GM21619 (cell line): ENCODE measurements at regions not wholly inside any gene's neighbourhood (a gene's known extent, or its start where the extent isn't known, plus 50 kb on each side); places are given as distances from the start of the nearest gene placed in this dataset.
"Not testable (repeated sequence)": the region's sequence is repeated elsewhere in the genome, so short reads cannot be mapped to it uniquely, and the experiment has no call there.

Experiments
- ATAC-seq: cut with Tn5 transposase; IDR thresholded peaks from one replicate; pipeline ENCODE4 v1.9.1; 2021; ENCODE audit not compliant: unreplicated experiment

DNA sequence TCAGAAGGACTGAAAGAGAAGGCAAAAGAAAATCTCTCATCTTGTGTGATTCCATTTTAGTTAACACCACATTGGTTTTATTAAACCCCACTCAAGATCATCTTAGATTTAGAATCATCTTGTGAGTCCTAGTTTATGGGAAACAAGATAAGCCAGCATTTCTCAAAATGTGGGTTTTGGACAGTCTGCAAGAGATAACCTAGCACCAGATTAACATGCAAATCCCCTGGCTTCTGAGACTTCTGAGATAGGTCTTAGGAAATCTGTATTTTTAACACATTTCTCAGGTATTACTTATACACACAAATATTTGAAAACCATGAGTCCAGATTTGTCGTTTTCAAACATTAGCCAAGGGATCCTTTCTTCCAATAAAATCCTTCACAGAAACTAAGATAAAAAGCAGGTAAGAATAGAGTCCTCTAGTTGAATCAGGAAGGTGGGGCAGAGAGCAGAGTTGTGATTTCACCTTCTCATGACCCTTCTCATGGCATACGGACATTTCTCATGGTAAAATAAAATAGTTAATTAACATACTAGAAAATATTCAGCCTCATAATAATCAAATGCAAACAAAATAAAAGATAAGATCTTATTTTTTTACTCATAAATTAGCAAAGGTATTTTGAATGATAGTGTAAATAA lies 287.2 kb upstream of the FN1 start:
- ATAC-seq = no peak

DNA sequence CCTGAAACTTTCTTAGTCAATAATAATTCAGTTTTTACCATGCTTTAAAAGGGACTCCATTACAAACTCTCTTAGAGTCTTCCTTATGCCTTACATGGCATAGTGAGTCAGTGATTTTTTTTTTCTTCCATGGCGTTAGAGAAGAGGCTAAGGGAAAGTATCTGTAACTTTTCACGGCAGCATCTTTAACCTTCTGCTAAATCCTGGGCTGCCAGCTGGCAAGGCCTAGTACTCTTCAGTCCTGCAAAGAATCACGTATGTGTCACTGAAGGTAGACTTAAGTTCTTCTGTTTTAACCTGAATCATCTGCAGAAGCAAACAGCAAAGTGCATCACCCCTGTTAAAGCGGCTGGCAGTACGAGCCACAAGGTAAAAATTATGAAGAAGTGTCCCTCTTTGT lies 286.3 kb upstream of the FN1 start:
- no peak for ATAC-seq

DNA sequence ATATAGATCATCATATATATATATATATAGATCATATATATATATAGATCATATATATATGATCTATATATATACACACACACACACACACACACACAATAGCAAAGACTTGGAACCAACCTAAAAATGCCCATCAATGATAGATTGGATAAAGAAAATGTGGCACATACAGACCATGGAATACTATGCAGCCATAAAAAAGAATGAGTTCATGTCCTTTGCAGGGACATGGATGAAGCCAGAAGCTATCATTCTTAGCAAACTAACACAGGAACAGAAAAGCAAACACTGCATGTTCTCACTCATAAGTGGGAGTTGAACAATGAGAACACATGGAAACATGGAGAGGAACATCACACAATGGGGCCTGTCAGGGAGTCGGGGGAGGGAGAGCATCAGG lies 285.6 kb upstream of the FN1 start:
- ATAC-seq = not testable (repeated sequence)

DNA sequence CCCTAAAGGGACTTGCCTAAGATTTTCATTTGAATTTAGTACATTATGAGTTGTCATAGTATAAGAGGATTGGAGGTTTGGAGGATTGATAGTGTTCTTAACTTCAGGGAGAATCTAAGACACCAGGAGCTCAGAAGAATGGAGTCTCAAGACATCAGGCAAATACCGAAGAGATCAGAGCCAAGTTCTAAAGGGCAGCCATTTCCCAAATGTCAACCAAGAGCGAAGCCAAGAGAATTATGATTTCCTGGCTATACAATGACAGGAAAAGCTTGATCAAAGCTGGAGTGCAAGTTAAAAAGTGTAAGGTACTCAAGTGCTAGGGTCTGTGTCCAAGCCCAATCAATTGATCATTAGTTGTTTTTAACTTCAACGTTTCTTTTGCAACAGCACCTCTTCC lies 283.0 kb upstream of the FN1 start:
- no peak for ATAC-seq

DNA sequence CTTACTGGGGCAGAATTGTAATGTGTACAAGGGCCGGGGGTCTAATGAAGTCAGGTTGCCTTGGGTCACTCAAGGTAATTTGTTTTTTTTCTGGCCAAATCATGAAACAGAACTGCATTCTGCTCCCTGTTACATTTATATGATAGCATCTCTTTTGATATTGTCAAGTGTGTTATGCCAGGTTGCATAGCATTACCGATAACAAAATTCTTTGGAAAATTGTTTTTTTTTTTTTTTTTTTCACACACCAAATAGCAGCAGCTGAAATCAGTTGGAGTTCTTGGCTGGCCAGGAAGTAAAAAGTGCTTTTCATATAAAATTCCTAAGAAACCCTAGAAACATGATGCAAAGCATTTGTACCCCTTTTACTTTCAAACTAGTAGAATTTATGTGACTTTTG lies 282.6 kb upstream of the FN1 start:
- ATAC-seq = no peak

DNA sequence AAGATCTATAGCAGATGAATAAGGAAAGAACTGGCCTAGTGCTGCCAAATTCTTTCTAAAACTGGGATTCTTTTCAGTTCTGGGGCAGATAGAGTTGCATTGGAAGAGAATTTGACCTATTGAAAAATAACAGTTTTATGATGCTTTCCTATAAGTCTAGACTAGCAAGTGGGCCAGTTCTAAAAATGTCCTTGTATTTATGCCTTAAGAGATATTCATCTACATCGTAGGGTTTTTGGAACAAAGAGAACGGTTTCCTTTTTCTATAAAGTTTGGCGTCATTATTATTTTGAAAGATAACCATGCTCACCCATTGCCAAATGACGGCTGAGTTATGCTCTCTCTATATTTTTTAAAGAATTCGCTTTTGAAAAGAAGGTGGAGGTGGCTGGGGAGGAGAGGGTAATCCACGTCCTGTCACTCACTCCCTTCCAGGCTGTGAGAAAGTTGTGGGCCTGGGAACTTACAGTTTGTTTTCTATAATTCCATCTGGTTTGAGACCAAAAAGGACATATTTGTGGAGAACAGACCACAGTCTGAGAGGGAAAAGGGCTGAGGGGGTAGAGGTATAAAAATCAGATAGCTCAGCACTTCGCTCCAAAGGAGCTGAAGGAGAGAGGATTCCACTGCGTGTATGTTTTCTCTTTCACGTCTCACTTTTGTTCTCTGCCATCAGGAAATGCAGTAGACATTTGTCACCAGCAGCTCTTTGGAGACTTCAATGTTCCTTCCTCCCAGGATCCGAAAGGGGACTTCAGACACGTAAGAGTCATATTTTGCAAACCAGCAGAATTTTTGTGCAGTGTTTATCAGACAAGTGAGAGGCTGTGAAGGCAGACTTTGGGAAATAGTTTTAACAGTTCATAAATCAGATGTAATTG lies 281.9 kb upstream of the FN1 start:
- no peak for ATAC-seq

DNA sequence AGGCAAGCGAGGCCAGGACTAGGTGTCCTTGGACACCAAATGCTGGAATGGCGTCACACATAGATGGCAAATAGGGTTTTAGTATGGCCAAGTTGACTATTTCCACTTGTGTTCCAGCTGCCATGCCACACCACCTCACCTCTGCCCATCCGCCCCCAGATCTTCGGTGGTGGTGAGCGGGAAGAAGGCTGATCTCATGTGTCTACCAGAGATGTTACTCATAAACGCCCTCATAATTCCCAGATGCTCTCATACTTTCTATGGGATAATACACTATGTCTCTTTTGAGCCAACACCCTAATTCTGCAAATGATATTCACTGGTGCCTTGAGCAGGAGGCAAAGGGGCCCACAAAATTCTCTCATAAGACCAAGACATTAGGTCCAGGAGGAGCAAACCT lies 281.1 kb upstream of the FN1 start:
- no peak for ATAC-seq

DNA sequence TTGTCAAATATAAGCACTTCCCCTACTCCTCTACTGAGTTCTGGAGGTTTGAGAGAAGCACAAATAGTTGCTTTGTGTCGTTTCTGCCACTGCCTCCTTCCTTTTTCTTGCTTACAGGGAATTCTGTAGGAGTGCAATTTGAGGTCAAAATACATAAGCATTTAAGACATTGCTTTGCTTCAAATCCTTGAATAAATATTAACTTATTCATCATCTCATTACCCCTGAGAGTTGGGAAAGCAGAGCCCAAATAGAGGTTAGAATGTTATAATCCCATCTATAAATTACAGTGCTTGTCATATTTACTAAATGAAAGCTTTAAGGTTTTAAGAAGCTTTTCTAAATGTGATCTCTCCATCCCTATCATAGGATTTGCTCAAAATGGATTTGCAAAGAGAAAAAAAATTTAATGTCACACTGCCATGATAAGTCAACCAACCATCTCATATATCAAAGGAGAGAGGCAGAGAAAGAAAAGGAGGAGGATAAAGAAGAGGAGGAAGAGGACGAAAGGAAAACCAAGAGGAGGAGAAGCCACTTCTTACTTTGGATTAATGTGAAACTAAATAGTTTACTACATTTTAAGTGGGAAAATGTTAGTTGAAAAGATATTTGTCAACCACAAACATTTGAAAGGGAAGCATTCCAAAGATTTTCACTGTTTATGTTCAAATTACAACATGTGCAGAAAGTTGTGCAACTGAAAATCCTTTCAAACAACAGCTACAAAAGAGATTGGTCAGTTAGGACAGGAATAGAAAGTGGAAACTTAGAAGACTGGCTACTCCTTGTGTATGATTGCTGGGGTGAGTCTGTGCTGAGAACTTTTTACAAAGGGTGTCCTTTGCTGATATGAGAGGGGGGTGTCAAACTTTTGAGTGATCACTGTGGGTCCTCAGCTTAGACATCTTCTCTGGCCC lies 277.3 kb upstream of the FN1 start:
- ATAC-seq = no peak

DNA sequence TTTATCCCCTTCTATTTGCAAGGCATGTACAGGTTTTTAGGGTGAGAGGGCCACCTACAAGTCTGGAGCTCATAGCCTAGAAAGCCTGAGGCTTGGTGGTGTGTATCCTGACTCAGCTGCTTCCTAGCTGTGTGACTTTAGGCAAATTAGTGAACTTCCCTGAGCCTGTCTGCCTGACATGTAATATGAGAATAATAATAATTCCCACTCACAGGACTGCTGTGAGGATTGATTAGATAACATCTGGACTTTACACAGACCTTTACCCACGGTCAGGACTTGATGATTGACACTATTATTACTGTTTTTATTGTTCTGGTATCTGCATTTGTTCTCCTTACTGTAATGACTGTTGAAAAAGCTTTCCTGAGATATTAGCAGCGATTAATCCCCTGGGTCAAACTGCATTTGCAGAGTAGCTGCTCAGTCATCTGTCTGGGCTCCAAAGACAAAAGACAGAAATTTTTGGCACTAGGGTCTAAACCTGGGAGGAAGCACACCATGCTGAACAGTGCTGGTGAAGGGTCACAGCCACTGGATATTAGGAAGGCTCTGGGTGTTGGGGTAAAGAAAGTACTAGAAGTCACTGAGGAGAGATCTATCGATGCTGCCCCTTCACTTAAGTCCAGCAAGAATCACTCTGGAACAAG lies 276.5 kb upstream of the FN1 start:
- no peak for ATAC-seq

DNA sequence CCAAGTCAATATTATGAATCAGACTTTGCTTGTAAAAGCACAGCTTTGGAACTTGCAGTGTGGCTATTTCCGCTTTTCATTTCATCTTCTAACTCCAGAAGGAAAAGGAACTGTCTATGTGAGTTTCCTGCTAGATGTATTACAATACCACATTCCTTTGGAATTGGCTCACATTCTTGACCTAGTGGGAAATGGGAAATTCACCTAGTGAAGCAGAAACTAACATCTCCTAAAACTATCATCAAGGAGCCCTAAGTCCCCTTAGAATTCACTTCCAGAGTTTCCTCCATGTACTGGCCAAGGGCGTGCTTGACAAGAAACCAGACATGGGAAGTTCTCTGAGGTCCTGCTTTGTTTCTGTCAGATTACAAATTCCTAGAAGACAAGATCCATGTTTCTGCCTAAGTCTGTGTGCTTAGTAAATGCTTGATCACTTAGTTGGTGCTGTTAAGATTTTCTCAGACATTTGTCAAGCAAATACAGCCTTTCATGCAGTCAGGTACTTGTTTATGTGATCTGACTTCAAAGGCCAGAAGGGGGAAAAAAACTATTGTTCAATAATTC lies 275.7 kb upstream of the FN1 start:
- no peak for ATAC-seq

DNA sequence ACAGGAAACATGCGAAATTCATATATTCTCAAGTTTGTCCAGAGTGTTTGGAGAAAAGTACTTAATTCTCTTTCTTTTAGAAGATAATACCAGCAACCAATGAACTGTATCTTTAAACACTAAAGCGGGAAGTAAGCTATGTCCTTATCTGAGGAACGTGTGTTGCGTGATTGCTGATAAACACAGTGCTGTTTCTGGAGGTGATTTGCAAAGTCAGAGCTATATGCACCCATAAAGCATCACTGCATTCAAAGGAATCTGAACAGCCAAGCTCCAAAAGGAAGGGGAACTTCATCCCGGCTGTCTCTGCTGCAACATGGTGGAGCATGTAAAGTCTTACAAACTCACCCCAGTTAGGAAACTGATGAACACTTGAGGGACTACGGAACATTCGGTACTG lies 271.7 kb upstream of the FN1 start:
- ATAC-seq = no peak

DNA sequence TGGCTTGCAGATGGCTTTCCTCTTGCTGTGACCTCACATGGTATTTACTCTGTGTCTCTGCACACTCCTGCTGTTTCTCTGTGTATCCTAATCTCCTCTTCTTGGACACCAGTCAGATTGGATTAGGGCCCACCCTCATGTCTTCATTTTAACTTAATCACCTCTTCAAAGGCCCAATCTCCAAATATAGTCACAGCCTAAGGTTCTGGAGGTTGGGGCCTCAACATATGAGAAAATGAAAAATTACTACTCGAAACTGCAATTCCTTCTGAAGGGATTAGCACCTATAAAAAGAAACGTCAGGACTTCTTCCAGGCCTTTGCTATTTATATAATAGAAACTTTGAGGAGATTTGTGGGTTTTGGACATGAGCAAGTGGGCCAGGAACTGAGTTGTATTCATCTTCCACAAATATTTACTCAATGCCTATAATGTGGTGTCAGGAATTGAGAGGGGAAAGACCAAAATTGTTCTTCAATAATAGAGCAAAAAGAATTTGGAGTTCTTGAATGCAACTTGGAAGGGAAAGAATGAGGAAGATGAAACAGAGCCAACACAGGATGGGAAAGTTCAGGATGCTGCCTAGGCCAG lies 270.0 kb upstream of the FN1 start:
- no peak for ATAC-seq

DNA sequence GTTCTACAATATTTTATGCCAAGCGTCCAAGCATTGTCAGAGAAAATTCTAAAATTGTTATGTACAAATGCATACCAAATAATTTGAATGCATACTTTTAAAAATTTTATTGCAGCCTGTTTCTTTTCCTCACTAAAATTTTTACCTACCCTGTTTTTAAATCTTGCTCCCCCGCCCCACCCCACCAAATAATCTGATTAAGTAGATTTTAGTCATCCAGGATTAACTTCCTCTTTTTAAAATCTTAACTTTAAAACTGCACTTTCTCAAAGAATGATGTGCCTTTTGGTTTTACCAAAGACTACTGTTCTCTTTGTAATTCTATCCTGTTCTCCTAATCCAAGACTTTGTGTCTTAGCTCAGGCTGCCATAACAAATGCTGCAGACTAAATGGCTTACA lies 269.4 kb upstream of the FN1 start:
- ATAC-seq = no peak

DNA sequence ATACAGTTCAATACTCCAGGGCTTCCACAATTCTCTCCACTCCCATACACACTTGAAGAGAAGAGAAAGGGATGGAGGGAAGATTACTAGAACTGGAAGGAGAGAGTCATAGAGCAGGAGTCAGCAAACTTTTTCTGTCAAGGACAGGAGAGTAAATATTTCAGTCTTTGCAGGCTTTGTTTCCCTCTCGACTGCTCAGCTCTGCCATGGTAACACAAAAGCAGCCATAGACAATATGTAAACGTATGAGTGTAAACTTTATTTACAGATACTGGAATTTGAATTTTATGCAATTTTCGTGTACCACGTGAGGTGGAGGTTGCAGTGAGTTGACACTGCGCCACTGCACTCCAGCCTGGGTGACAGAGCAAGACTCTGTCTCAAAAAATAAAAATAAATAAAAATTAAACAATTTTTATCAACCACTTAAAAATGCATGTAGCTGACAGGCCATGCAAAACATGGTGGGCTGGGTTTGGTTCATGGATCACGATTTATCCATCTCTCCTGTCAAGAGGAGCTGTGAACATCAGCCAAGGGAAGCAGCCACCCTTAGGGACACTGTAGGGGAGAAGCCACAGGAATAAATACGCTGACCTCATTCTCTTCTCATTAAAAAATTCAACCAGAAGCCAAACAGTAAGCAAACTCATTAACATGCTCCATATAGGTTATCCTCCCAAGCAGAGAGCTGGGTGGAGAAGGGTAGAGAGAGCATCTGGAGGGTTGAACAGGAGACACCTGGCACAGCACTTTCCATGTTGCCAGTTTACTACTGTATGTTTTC lies 266.4 kb upstream of the FN1 start:
- no peak for ATAC-seq

DNA sequence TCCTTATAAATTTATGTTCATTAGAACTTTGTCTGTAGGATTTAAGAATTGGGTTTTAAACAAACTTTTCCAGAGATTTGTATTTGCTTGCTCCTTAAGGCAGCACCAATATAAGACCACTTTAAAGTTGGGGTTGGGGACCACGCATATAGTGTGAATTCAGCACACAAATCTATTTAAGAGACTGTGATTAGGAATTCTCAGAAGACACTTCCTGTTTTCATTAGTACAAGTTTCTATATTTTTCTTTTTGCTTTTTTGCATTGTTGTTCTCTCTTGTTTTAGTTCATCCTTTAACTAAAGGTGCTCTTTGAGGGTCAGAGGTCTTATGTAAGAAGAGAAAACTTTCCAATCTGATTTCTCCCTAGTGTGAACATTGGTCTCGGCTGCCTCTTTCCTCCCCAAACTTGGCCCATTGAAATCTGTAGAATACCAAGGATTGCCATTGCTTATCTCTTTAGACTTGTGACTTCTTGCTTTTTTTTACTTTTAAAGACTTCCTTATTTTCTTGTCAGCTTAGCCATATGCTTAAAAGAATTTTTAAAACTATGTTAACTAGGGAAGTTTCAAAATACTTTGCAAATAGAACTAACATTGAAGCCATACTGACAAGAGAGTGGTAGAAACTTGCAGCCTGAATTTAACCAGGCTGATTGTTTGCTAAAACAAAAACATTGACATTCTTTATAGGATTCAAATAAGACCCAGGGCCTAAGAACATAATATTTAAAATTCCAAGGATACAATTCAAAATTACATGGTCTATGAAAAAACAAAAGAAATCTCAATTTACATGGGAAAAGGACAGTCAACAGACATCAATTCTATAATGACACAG lies 264.1 kb upstream of the FN1 start:
- ATAC-seq = no peak

DNA sequence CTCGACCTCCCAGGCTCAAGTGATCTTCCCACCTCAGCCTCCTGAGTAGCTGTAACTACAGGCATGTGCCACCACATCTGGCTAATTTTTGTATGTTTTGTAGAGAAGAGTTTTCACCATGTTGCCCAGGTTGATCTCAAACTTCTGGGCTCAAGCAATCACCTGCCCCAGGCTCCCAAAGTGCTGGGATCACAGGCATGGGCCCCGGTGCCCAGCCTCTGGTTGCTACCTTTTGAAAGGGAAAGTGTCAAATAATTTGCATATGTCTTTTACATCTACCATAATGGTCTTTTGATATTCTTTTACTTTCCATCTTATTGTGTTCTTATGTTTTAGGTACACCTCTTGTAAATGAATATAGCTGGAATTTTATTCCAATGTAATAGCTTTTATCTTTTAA lies 263.1 kb upstream of the FN1 start:
- no peak for ATAC-seq

DNA sequence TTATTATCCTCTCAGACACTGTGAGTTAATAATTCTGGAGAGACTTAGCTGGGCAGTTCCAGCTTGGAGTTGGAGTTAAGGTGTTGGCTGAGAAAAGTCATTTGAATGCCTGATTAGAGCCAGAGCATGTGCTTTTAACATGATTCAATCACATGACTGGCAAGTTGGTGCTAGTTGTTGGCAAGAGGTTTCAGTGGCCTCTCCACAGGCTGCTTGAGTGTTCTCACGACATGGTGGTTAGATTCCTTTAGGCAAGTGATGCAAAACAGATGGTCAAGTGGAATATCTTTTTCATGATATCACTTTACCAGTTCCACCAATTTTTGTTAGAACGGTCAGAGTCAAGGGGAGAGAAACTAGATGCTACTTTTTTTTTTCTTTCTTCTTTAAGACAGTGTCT lies 262.7 kb upstream of the FN1 start:
- no peak for ATAC-seq

DNA sequence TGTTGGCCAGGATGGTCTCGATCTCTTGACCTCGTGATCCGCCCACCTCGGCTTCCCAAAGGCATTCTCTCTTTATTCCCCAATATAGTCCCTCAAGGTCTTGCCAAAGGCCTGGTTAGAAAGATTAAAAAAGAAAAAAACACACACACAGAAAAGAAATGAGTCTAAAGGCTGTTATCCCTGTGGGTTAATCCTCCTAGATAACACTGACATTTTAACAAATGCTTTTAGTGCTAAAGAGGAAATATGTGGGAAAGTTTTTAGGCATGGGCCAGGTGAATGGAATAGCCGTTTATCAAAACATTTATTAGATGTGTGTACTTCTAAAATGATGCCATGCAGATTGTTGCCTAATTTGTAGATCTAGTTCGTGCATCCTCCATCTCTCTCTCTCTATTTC lies 261.6 kb upstream of the FN1 start:
- no peak for ATAC-seq

DNA sequence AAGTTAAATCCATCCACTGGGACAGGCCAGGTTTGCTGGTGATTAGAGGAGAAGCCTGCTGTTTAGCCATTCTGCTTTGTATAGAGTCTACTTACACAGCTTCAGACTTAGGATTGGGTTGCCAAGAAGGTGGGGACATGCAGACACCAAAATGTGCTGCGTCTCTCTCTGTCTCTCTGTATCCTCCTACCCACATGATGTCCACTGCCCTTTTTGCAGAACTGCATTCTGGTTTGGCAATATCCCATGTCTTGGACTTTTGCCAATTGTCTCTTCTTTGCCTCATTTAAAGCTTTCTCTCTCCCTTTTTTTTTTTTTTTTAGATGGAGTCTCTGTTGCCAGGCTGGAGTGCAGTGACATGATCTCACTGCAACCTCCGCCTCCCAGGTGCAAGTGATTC lies 261.1 kb upstream of the FN1 start:
- ATAC-seq = no peak
